Hippocampal formation (tissue), 2 donors: ENCODE measurements at regions not wholly inside any gene's neighbourhood (a gene's known extent, or its start where the extent isn't known, plus 50 kb on each side); places are given as distances from the start of the nearest gene placed in this dataset.
"Not testable (repeated sequence)": the region's sequence is repeated elsewhere in the genome, so short reads cannot be mapped to it uniquely, and the experiment has no call there.

Source experiments
- DNase-seq, 2 donors: peaks; one replicate each; lab custom pipeline; 2025; lab: John Stamatoyannopoulos, UW

- DNase-seq, result no peak
These were observed 52.6 kb upstream of the JUN start for GRCh38 chr1:58836408-58836807.

GRCh38 chr1:58837886-58838285 is 54.0 kb upstream of the JUN start:
- no peak for DNase-seq

- no peak for DNase-seq
These were observed 55.4 kb upstream of the JUN start for GRCh38 chr1:58839147-58839795.

- no peak for DNase-seq
These were observed 56.3 kb upstream of the JUN start for GRCh38 chr1:58839846-58840835.

GRCh38 chr1:58841455-58841854 is 57.6 kb upstream of the JUN start:
- DNase-seq, result no peak

DNA sequence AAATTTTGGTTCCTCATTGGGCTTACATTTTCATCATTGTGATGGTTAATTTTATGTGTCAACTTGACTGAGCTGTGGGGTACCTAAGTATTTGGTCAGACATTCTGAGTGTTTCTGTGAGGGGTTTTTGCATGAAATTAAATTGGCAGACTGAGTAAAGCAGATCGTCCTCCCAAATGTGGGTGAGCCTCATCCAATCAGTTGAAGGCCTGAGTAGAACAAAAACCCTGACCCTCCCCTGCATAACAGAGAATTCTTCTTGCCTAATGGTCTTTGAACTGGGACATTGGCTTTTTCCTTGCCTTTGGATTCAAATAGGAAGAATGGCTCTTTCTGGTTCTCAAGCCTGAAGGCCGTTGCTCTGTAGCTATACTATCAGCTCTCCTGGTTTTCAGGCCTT is 59.1 kb upstream of the JUN start:
- no peak for DNase-seq

GRCh38 chr1:58844176-58844575 is 60.3 kb upstream of the JUN start:
- no peak for DNase-seq

DNA sequence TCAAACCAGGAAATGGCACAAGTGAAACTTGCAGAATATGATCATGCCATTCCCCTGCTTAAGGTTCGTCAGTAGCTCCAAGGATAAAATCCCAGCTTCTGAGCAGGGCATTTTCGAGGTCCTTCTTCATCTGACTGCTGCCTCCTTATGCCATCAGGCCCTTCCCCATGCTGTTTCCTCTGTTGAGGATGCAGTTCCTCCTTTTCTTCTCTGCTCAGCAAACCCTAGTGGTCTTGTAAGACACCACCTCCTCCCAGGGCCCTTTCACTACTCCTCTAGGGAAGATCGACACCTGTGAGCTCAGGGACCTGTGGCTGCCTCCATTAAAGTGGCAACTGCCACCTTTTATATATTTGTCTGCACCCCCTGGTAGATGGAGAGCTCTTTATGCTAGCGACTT is 62.1 kb upstream of the JUN start:
- DNase-seq, result no peak

DNA sequence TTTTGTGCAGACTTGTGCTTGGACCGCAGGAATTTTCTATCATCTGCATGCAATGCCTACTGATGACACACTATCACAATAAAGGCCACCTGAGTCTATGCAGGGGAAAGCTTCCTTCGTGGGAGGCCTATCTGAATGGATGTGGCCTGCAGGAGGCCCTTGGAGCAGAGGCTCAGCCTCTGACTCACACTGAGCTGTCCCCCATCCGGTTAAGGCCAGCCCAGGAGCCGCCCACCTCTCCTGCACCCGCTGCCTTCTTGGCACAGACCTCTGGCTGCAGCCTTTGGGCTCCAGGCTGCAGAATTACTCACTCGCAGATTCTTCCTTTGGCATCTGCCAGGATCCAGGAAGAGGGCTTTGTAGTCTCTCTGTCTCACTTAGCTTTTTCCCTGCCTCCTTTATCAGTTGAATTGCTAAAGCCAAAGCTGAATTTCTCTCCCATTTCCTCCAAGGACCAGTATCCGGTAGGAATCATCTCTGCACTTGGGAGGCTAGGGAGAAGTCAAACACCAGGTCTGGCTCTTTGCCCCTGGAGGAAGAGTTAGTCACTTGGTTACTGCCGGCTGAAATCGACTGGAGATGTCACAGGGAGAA is 65.1 kb upstream of the JUN start:
- DNase-seq, result no peak

GRCh38 chr1:58849551-58849950 is 65.7 kb upstream of the JUN start:
- DNase-seq, result no peak

DNA sequence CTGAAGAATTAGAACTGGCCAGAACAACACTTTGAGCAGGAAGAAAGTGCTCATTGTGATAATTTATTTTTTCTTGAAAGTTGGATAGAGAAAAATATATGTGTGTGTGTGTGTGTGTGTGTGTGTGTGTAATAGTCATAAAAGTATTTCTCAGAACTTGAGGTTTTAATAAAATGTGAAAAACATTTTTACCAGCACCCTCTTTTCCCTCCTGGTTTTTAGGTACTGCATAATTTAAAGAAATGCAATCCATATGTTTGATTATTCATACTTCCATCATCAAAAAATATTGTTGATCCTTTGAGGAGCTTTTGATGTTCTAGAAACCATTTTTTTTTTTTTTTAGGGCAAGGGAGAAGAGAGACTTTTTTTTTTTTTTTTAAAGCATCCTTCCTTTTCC is 66.8 kb upstream of the JUN start:
- DNase-seq, result no peak

DNA sequence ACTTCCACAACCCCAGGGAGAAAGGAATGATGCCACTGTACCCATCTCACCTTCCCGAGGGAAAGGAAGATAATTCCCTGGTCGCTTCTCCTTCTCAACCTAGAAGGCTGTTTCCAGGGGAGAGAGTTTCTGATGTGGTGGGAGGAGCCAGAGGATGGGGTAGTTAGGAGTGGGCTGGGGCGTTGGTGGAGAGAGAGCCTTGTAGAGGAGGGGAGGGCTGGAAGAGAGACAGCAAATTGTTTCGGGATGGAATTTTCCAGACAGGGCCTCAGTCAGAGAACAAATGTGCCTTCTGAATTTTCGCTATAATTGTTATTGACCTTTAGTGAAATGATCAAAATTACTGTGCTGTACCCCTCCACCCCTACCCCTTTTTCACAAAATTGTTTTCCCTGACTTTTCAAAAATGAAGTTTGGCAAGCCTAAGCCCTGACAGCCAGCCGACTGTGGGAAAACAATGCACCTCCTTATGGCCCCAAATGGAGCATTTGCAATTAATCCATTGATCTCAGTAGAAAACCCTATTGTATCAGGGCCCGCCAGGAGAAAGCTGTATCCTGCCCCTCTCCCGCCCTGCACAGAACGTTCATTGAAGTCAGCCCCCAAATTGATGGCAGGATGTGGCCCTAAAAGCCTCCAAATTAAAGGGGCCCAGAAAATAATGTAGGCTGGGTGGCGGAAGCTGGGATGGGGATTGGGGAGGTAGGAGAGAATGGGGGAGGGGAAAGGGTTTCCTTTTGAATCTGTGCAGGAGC is 69.1 kb upstream of the JUN start:
- DNase-seq, result no peak

DNA sequence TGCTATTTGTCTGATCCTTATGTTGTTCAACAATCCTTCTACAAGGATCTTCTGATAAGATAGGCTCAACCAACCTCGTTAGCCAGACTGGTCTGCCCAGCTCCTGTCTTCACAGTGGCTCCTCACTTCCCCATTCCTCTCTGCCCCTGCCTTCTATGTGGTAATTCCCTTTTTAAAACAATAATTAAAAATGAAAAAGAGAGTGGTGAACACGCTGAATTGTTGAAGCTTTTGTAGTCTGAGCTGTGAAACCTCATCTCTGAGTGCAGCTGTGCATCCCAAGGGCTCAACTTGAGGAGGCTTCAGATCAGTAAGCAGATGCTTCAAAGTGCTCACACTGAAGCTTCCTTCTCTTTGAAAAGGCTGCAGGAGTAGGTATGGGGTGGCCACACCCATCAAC is 70.7 kb upstream of the JUN start:
- no peak for DNase-seq

DNA sequence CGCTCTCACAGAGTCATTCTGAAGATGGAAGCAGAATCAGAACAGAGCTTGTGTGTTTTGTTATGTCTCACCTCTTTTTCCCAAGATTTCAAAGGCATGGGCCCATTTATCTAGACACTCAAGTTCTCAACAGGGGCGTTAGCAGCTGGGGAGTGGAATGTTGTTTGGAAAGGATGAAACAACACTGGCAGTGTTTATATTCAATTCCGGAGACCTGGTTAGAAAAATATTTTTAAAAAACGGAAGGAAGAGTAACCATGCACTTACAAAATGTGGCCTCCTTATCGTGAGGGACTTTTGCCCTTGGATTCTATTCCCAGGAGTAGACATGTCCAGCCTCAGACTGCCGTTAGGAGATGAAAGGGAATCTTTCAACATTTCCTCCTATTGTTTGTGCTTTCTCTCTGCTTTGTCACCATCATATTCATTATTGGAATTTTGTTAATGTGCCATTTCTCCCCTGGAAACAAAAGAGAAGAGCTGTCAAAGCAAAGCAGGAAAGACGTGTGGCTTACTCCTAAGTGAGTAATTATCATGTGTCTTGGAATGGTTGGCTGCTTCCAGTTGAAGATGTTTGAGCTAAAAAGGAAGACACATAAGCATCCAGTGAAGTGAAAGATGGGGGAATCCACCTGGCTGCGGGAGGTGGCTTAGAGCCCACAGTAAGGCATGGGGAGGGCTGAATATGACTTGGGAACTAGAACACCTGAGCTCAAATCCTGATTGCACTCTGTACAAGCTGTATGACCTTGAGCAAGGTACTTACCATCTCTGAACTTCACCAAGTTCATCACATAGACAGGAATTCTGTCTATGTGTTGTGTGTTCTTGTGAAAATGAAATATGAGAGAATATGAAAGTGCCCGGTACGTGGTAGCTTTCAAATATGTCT is 71.7 kb upstream of the JUN start:
- DNase-seq, result no peak

GRCh38 chr1:58856281-58856680 is 72.4 kb upstream of the JUN start:
- not testable (repeated sequence) for DNase-seq

- no peak for DNase-seq
These were observed 74.1 kb upstream of the JUN start for GRCh38 chr1:58857680-58858673.

DNA sequence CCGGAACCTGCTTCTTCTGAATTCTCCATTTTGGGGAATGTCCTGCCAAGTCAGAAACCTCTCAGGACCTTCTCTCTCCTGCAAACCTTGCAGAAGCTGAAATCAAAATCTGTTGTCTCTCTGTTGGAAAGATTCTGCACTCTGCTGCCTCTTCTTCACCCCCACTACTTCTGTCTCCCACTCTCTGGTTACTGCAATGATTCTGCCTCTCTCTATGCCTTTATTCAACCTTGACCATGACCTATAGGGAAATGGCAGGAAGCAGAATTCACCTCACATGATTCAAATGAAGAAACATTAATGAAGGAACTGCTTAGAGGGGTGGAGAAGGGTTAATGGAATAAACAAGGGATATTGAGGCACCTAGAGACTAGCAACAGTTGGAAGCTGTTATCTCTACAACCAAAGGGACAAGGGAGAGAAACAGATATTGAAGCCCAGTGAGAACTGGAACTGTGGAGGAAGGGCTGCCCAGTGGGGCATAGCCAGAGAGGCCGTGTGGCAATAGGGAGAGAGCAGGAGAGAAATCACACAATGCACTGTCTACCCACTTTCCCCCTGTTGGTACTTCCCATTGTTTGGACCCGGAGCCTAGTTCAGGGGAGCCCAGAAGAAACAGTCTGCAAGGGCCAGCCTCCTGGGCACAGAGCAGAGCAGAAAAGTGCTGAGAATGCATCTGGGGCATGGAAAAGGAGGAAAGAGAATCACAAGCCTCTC is 76.1 kb upstream of the JUN start:
- no peak for DNase-seq

GRCh38 chr1:58861076-58861475 is 77.2 kb upstream of the JUN start:
- no peak for DNase-seq

DNA sequence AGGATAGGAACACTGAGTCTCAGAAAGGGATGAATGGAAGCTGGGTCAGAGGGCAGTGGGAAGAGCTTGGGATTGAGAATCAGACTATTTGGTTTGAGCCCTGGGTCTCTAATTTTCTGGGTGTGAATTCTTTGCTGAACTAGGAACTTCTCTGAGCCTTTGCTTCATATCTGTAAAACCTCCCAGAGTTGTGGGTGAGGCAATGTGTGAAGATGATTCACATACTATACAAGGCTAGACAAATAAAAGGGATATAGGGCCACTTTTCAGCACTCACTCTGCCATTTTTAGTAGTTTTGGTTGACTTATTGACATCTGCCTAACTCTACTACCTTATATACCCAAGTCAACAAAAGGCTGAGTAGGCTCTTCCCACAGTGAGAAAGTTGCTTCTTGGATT is 77.7 kb upstream of the JUN start:
- DNase-seq, result no peak
